Uterus (tissue), 2 donors: ENCODE measurements at regions not wholly inside any gene's neighbourhood (a gene's known extent, or its start where the extent isn't known, plus 50 kb on each side); places are given as distances from the start of the nearest gene placed in this dataset.

Experiments
- POLR2A ChIP-seq, 2 donors: fragments of 450-650 bp; IDR thresholded peaks; one replicate each; pipeline ENCODE4 v1.6.1; 2016; ENCODE audit warnings: antibody characterized with exemption in 2 of 2, mild to moderate bottlenecking in 1 of 2, moderate library complexity in 1 of 2
- TF ChIP-seq, protein P1 (sequence below), 4 experiments: fragments of 200-600 bp in 2 of 4; fragments of 450-650 bp in 2 of 4; sonication (generic) in 2 of 4; IDR thresholded peaks; one replicate each; pipeline ENCODE4 v1.5.1; 2016 to 2019; ENCODE audit warnings: antibody characterized with exemption in 4 of 4, mild to moderate bottlenecking in 2 of 4, moderate library complexity in 1 of 4

- TF ChIP-seq POLR2A (IDR thresholded peaks at IDR 0.05), result no peak
- TF ChIP-seq, protein P1, sequence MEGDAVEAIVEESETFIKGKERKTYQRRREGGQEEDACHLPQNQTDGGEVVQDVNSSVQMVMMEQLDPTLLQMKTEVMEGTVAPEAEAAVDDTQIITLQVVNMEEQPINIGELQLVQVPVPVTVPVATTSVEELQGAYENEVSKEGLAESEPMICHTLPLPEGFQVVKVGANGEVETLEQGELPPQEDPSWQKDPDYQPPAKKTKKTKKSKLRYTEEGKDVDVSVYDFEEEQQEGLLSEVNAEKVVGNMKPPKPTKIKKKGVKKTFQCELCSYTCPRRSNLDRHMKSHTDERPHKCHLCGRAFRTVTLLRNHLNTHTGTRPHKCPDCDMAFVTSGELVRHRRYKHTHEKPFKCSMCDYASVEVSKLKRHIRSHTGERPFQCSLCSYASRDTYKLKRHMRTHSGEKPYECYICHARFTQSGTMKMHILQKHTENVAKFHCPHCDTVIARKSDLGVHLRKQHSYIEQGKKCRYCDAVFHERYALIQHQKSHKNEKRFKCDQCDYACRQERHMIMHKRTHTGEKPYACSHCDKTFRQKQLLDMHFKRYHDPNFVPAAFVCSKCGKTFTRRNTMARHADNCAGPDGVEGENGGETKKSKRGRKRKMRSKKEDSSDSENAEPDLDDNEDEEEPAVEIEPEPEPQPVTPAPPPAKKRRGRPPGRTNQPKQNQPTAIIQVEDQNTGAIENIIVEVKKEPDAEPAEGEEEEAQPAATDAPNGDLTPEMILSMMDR (IDR thresholded peaks at IDR 0.05), result no peak
Measured at GRCh38 chr22:27671413-27671935, 130.1 kb downstream of the MN1 start.
